ENCODE measurements at regions not wholly inside any gene's neighbourhood (a gene's known extent, or its start where the extent isn't known, plus 50 kb on each side); places are given as distances from the start of the nearest gene placed in this dataset.

GRCh38 chr12:116639765-116640164 is 80.6 kb downstream of the MAP1LC3B2 start:
- no peaks in the 10 kb centered on the region for H3K9me2 ChIP-seq (replicated peaks; ENCODE audit: low read depth, low read length)
- no peaks in the 10 kb centered on the region for H4K20me1 ChIP-seq (ENCODE audit: insufficient read depth, low read length, poor library complexity, severe bottlenecking)
- no peaks in the 10 kb centered on the region for H3K9me3 ChIP-seq (ENCODE audit: insufficient read depth, low read depth, low read length)
- no peak overlapping the region for H3K9ac ChIP-seq (ENCODE audit: low read depth, low read length, poor library complexity, severe bottlenecking)
- H3K4me2 ChIP-seq (ENCODE audit: low read depth, low read length, poor library complexity, severe bottlenecking): no peak overlapping the region
- no peak overlapping the region for H2AFZ ChIP-seq (ENCODE audit: low read length)
- no peaks in the 10 kb centered on the region for H3F3A ChIP-seq (ENCODE audit: low read depth)
- no peak overlapping the region for H3K4me3 ChIP-seq (ENCODE audit: low read length, poor library complexity, severe bottlenecking)
- peaks cover 6% of the 10 kb centered on the region for H3K4me1 ChIP-seq (ENCODE audit: insufficient read depth, low read length, poor library complexity, severe bottlenecking)
- TF ChIP-seq EZH2phosphoT487 (IDR thresholded peaks at IDR 0.05; ENCODE audit: borderline replicate concordance) (no peak), CTCF (conservative IDR thresholded peaks at IDR 0.05; ENCODE audit: low read length) (no peak)
- no peaks in the 10 kb centered on the region for H3K79me2 ChIP-seq (ENCODE audit: insufficient read depth, low read length)
- no peaks in the 10 kb centered on the region for H3K36me3 ChIP-seq (ENCODE audit: insufficient read depth, low read length)
- H3K27me3 ChIP-seq (ENCODE audit: insufficient read depth, low read length, poor library complexity, severe bottlenecking): no peaks in the 10 kb centered on the region

GRCh38 chr12:116638376-116638775 is 79.2 kb downstream of the MAP1LC3B2 start:
- no peak for TF ChIP-seq EZH2phosphoT487 (IDR thresholded peaks at IDR 0.05; ENCODE audit: borderline replicate concordance)
- no peak for TF ChIP-seq CTCF (conservative IDR thresholded peaks at IDR 0.05; ENCODE audit: low read length)
- Histone ChIP-seq H3K4me2 (ENCODE audit: low read depth, low read length, poor library complexity, severe bottlenecking) (no peak overlapping the region), H3K9ac (ENCODE audit: low read depth, low read length, poor library complexity, severe bottlenecking) (no peak overlapping the region), H3K9me2 (replicated peaks; ENCODE audit: low read depth, low read length) (no peaks in the 10 kb centered on the region), H2AFZ (ENCODE audit: low read length) (no peak overlapping the region), H3K36me3 (ENCODE audit: insufficient read depth, low read length) (no peaks in the 10 kb centered on the region), H3K9me3 (ENCODE audit: insufficient read depth, low read depth, low read length) (no peaks in the 10 kb centered on the region), H3K4me3 (ENCODE audit: low read length, poor library complexity, severe bottlenecking) (no peak overlapping the region), H3F3A (ENCODE audit: low read depth) (no peaks in the 10 kb centered on the region), H3K4me1 (ENCODE audit: insufficient read depth, low read length, poor library complexity, severe bottlenecking) (peaks cover 4% of the 10 kb centered on the region), H3K27me3 (ENCODE audit: insufficient read depth, low read length, poor library complexity, severe bottlenecking) (no peaks in the 10 kb centered on the region), H4K20me1 (ENCODE audit: insufficient read depth, low read length, poor library complexity, severe bottlenecking) (no peaks in the 10 kb centered on the region), H3K79me2 (ENCODE audit: insufficient read depth, low read length) (no peaks in the 10 kb centered on the region)

GRCh38 chr12:116637589-116638150 is 78.5 kb downstream of the MAP1LC3B2 start:
- Histone ChIP-seq H3K27me3 (ENCODE audit: insufficient read depth, low read length, poor library complexity, severe bottlenecking) (no peaks in the 10 kb centered on the region), H2AFZ (ENCODE audit: low read length) (no peak overlapping the region), H3K36me3 (ENCODE audit: insufficient read depth, low read length) (no peaks in the 10 kb centered on the region), H3K9me3 (ENCODE audit: insufficient read depth, low read depth, low read length) (no peaks in the 10 kb centered on the region), H3K79me2 (ENCODE audit: insufficient read depth, low read length) (no peaks in the 10 kb centered on the region), H3K9me2 (replicated peaks; ENCODE audit: low read depth, low read length) (no peaks in the 10 kb centered on the region), H3K4me2 (ENCODE audit: low read depth, low read length, poor library complexity, severe bottlenecking) (no peak overlapping the region), H3K9ac (ENCODE audit: low read depth, low read length, poor library complexity, severe bottlenecking) (no peak overlapping the region), H3F3A (ENCODE audit: low read depth) (no peaks in the 10 kb centered on the region), H4K20me1 (ENCODE audit: insufficient read depth, low read length, poor library complexity, severe bottlenecking) (no peaks in the 10 kb centered on the region), H3K4me1 (ENCODE audit: insufficient read depth, low read length, poor library complexity, severe bottlenecking) (no peaks in the 10 kb centered on the region), H3K4me3 (ENCODE audit: low read length, poor library complexity, severe bottlenecking) (no peak overlapping the region)
- no peak for TF ChIP-seq EZH2phosphoT487 (IDR thresholded peaks at IDR 0.05; ENCODE audit: borderline replicate concordance)
- no peak for TF ChIP-seq CTCF (conservative IDR thresholded peaks at IDR 0.05; ENCODE audit: low read length)
